ENCODE measurements at regions not wholly inside any gene's neighbourhood (a gene's known extent, or its start where the extent isn't known, plus 50 kb on each side); places are given as distances from the start of the nearest gene placed in this dataset.

- Histone ChIP-seq H3K9me3 (ENCODE audit: low read length) (no peaks in the 10 kb centered on the region), H3K4me1 (ENCODE audit: insufficient read depth, low read length) (no peaks in the 10 kb centered on the region), H3K36me3 (ENCODE audit: insufficient read depth, low read length) (no peaks in the 10 kb centered on the region), H3K27me3 (ENCODE audit: control insufficient read depth in 1 of 2, insufficient read depth in 2 of 2, low read length in 2 of 2) (no peaks in the 10 kb centered on the region), H3K9ac (ENCODE audit: low read length) (no peak overlapping the region), H3K4me3 (ENCODE audit: low read depth in 1 of 2, low read length in 2 of 2) (no peak overlapping the region), H3K27ac (ENCODE audit: low read depth, low read length) (no peak overlapping the region)
Observed at GRCh38 chr5:130743092-130743491, 422.0 kb downstream of the HINT1 start.

- H3K27me3 ChIP-seq (ENCODE audit: control insufficient read depth in 1 of 2, insufficient read depth in 2 of 2, low read length in 2 of 2), result no peaks in the 10 kb centered on the region
Observed at GRCh38 chr5:130740047-130740569, 424.9 kb downstream of the HINT1 start.

GRCh38 chr5:130731839-130732238 is 433.2 kb downstream of the HINT1 start:
- Histone ChIP-seq H3K9ac (ENCODE audit: low read length) (no peak overlapping the region), H3K4me3 (ENCODE audit: low read depth in 1 of 2, low read length in 2 of 2) (no peak overlapping the region), H3K4me1 (ENCODE audit: insufficient read depth, low read length) (no peaks in the 10 kb centered on the region), H3K27me3 (ENCODE audit: control insufficient read depth in 1 of 2, insufficient read depth in 2 of 2, low read length in 2 of 2) (no peaks in the 10 kb centered on the region), H3K36me3 (ENCODE audit: insufficient read depth, low read length) (no peaks in the 10 kb centered on the region), H3K27ac (ENCODE audit: low read depth, low read length) (no peak overlapping the region), H3K9me3 (ENCODE audit: low read length) (no peaks in the 10 kb centered on the region)

More at GRCh38 chr5:130740047-130740569, 424.9 kb downstream of the HINT1 start:
- H3K4me3 ChIP-seq (ENCODE audit: low read depth in 1 of 2, low read length in 2 of 2), result no peak overlapping the region
- no peaks in the 10 kb centered on the region for H3K4me1 ChIP-seq (ENCODE audit: insufficient read depth, low read length)
- H3K27ac ChIP-seq (ENCODE audit: low read depth, low read length), result no peak overlapping the region
- no peak overlapping the region for H3K9ac ChIP-seq (ENCODE audit: low read length)
- H3K9me3 ChIP-seq (ENCODE audit: low read length), result no peaks in the 10 kb centered on the region
- H3K36me3 ChIP-seq (ENCODE audit: insufficient read depth, low read length), result no peaks in the 10 kb centered on the region

- no peak overlapping the region for H3K9ac ChIP-seq (ENCODE audit: low read length)
- no peaks in the 10 kb centered on the region for H3K36me3 ChIP-seq (ENCODE audit: insufficient read depth, low read length)
- H3K4me3 ChIP-seq (ENCODE audit: low read depth in 1 of 2, low read length in 2 of 2), result no peak overlapping the region
- no peaks in the 10 kb centered on the region for H3K4me1 ChIP-seq (ENCODE audit: insufficient read depth, low read length)
- H3K27me3 ChIP-seq (ENCODE audit: control insufficient read depth in 1 of 2, insufficient read depth in 2 of 2, low read length in 2 of 2), result no peaks in the 10 kb centered on the region
- no peak overlapping the region for H3K27ac ChIP-seq (ENCODE audit: low read depth, low read length)
- H3K9me3 ChIP-seq (ENCODE audit: low read length), result no peaks in the 10 kb centered on the region
Observed at GRCh38 chr5:130729541-130729940, 435.5 kb downstream of the HINT1 start.

- Histone ChIP-seq H3K9me3 (ENCODE audit: low read length) (no peaks in the 10 kb centered on the region), H3K4me3 (ENCODE audit: low read depth in 1 of 2, low read length in 2 of 2) (no peak overlapping the region), H3K27me3 (ENCODE audit: control insufficient read depth in 1 of 2, insufficient read depth in 2 of 2, low read length in 2 of 2) (no peaks in the 10 kb centered on the region), H3K27ac (ENCODE audit: low read depth, low read length) (no peak overlapping the region), H3K9ac (ENCODE audit: low read length) (no peak overlapping the region), H3K4me1 (ENCODE audit: insufficient read depth, low read length) (no peaks in the 10 kb centered on the region), H3K36me3 (ENCODE audit: insufficient read depth, low read length) (no peaks in the 10 kb centered on the region)
Observed at GRCh38 chr5:130727830-130728229, 437.2 kb downstream of the HINT1 start.

GRCh38 chr5:130724658-130725057 is 440.4 kb downstream of the HINT1 start:
- H3K4me3 ChIP-seq (ENCODE audit: low read depth in 1 of 2, low read length in 2 of 2), result no peak overlapping the region
- H3K36me3 ChIP-seq (ENCODE audit: insufficient read depth, low read length), result no peaks in the 10 kb centered on the region
- H3K27me3 ChIP-seq (ENCODE audit: control insufficient read depth in 1 of 2, insufficient read depth in 2 of 2, low read length in 2 of 2), result no peaks in the 10 kb centered on the region
- no peaks in the 10 kb centered on the region for H3K9me3 ChIP-seq (ENCODE audit: low read length)
- no peak overlapping the region for H3K27ac ChIP-seq (ENCODE audit: low read depth, low read length)
- H3K4me1 ChIP-seq (ENCODE audit: insufficient read depth, low read length), result no peaks in the 10 kb centered on the region
- H3K9ac ChIP-seq (ENCODE audit: low read length), result no peak overlapping the region

- Histone ChIP-seq H3K9me3 (ENCODE audit: low read length) (no peaks in the 10 kb centered on the region), H3K27ac (ENCODE audit: low read depth, low read length) (no peak overlapping the region), H3K27me3 (ENCODE audit: control insufficient read depth in 1 of 2, insufficient read depth in 2 of 2, low read length in 2 of 2) (no peaks in the 10 kb centered on the region), H3K4me3 (ENCODE audit: low read depth in 1 of 2, low read length in 2 of 2) (no peak overlapping the region), H3K36me3 (ENCODE audit: insufficient read depth, low read length) (no peaks in the 10 kb centered on the region), H3K9ac (ENCODE audit: low read length) (no peak overlapping the region), H3K4me1 (ENCODE audit: insufficient read depth, low read length) (no peaks in the 10 kb centered on the region)
Observed at GRCh38 chr5:130720355-130720754, 444.7 kb downstream of the HINT1 start.

GRCh38 chr5:130715541-130715940 is 449.5 kb downstream of the HINT1 start:
- Histone ChIP-seq H3K4me3 (ENCODE audit: low read depth in 1 of 2, low read length in 2 of 2) (no peak overlapping the region), H3K4me1 (ENCODE audit: insufficient read depth, low read length) (no peaks in the 10 kb centered on the region), H3K27ac (ENCODE audit: low read depth, low read length) (no peak overlapping the region)

GRCh38 chr5:130714200-130714599 is 450.9 kb downstream of the HINT1 start:
- H3K4me3 ChIP-seq (ENCODE audit: low read depth in 1 of 2, low read length in 2 of 2), result no peak overlapping the region
- no peak overlapping the region for H3K27ac ChIP-seq (ENCODE audit: low read depth, low read length)
- H3K9ac ChIP-seq (ENCODE audit: low read length), result no peak overlapping the region
- H3K36me3 ChIP-seq (ENCODE audit: insufficient read depth, low read length), result no peaks in the 10 kb centered on the region
- H3K4me1 ChIP-seq (ENCODE audit: insufficient read depth, low read length), result no peaks in the 10 kb centered on the region
- no peaks in the 10 kb centered on the region for H3K27me3 ChIP-seq (ENCODE audit: control insufficient read depth in 1 of 2, insufficient read depth in 2 of 2, low read length in 2 of 2)
- no peaks in the 10 kb centered on the region for H3K9me3 ChIP-seq (ENCODE audit: low read length)

More at GRCh38 chr5:130715541-130715940, 449.5 kb downstream of the HINT1 start:
- H3K27me3 ChIP-seq (ENCODE audit: control insufficient read depth in 1 of 2, insufficient read depth in 2 of 2, low read length in 2 of 2), result no peaks in the 10 kb centered on the region
- H3K9me3 ChIP-seq (ENCODE audit: low read length), result no peaks in the 10 kb centered on the region
- no peaks in the 10 kb centered on the region for H3K36me3 ChIP-seq (ENCODE audit: insufficient read depth, low read length)
- no peak overlapping the region for H3K9ac ChIP-seq (ENCODE audit: low read length)

- Histone ChIP-seq H3K27me3 (ENCODE audit: control insufficient read depth in 1 of 2, insufficient read depth in 2 of 2, low read length in 2 of 2) (no peaks in the 10 kb centered on the region), H3K4me3 (ENCODE audit: low read depth in 1 of 2, low read length in 2 of 2) (no peak overlapping the region), H3K4me1 (ENCODE audit: insufficient read depth, low read length) (no peaks in the 10 kb centered on the region), H3K27ac (ENCODE audit: low read depth, low read length) (no peak overlapping the region), H3K9ac (ENCODE audit: low read length) (no peak overlapping the region), H3K9me3 (ENCODE audit: low read length) (no peaks in the 10 kb centered on the region), H3K36me3 (ENCODE audit: insufficient read depth, low read length) (no peaks in the 10 kb centered on the region)
Observed at GRCh38 chr5:130712324-130712723, 452.7 kb downstream of the HINT1 start.

- H3K4me3 ChIP-seq (ENCODE audit: low read depth in 1 of 2, low read length in 2 of 2), result no peak overlapping the region
- H3K36me3 ChIP-seq (ENCODE audit: insufficient read depth, low read length), result no peaks in the 10 kb centered on the region
Observed at GRCh38 chr5:130710596-130710995, 454.5 kb downstream of the HINT1 start.

GRCh38 chr5:130708754-130709153 is 456.3 kb downstream of the HINT1 start:
- no peaks in the 10 kb centered on the region for H3K36me3 ChIP-seq (ENCODE audit: insufficient read depth, low read length)
- no peak overlapping the region for H3K27ac ChIP-seq (ENCODE audit: low read depth, low read length)
- H3K9me3 ChIP-seq (ENCODE audit: low read length), result no peaks in the 10 kb centered on the region
- H3K27me3 ChIP-seq (ENCODE audit: control insufficient read depth in 1 of 2, insufficient read depth in 2 of 2, low read length in 2 of 2), result no peaks in the 10 kb centered on the region
- no peaks in the 10 kb centered on the region for H3K4me1 ChIP-seq (ENCODE audit: insufficient read depth, low read length)
- no peak overlapping the region for H3K9ac ChIP-seq (ENCODE audit: low read length)
- no peak overlapping the region for H3K4me3 ChIP-seq (ENCODE audit: low read depth in 1 of 2, low read length in 2 of 2)

More at GRCh38 chr5:130710596-130710995, 454.5 kb downstream of the HINT1 start:
- H3K27ac ChIP-seq (ENCODE audit: low read depth, low read length), result no peak overlapping the region
- no peaks in the 10 kb centered on the region for H3K27me3 ChIP-seq (ENCODE audit: control insufficient read depth in 1 of 2, insufficient read depth in 2 of 2, low read length in 2 of 2)
- no peaks in the 10 kb centered on the region for H3K4me1 ChIP-seq (ENCODE audit: insufficient read depth, low read length)
- H3K9me3 ChIP-seq (ENCODE audit: low read length), result no peaks in the 10 kb centered on the region
- H3K9ac ChIP-seq (ENCODE audit: low read length), result no peak overlapping the region

Measured in muscle layer of colon (tissue), 2 donors.